NT2/D1 (cell line): ENCODE measurements at regions not wholly inside any gene's neighbourhood (a gene's known extent, or its start where the extent isn't known, plus 50 kb on each side); places are given as distances from the start of the nearest gene placed in this dataset.

Experiments used
- DNase-seq: peaks from one replicate; pipeline ENCODE4 v3.0.0-alpha.2; 2011; ENCODE audit warnings: low read depth, low spot score
- H3K27me3 ChIP-seq: 2 replicates; pipeline ENCODE4 v1.6.0; 2011; ENCODE audit warnings: mild to moderate bottlenecking; ENCODE audit not compliant: insufficient read length, insufficient read depth
- H3K36me3 ChIP-seq: 2 replicates; pipeline ENCODE4 v1.6.1; 2011; ENCODE audit warnings: mild to moderate bottlenecking, low read length, mixed read lengths; ENCODE audit not compliant: insufficient read depth, insufficient read length
- H3K4me1 ChIP-seq: 2 replicates; pipeline ENCODE4 v1.5.1; 2011; ENCODE audit not compliant: insufficient read depth, insufficient read length
- H3K4me3 ChIP-seq: 2 replicates; pipeline ENCODE4 v1.5.1; 2011; ENCODE audit warnings: low read depth; ENCODE audit not compliant: insufficient read length
- H3K9ac ChIP-seq: 2 replicates; pipeline ENCODE4 v1.6.0; 2011; ENCODE audit warnings: low read depth; ENCODE audit not compliant: insufficient read length
- H3K9me3 ChIP-seq: 2 replicates; pipeline ENCODE4 v1.5.1; 2011; ENCODE audit warnings: mild to moderate bottlenecking, low read length; ENCODE audit not compliant: insufficient read depth
- SUZ12 ChIP-seq: IDR thresholded peaks from 2 replicates; pipeline ENCODE4 v1.6.1; 2011; ENCODE audit not compliant: insufficient read length, insufficient read depth; ENCODE audit errors: extremely low read depth
- YY1 ChIP-seq: IDR thresholded peaks from 2 replicates; pipeline ENCODE4 v1.6.1; 2011; ENCODE audit not compliant: insufficient read length, insufficient read depth
- ZNF274 ChIP-seq: IDR thresholded peaks from 2 replicates; pipeline ENCODE4 v1.6.1; 2011; ENCODE audit warnings: mild to moderate bottlenecking, low read depth, low read length

- Histone ChIP-seq H3K27me3 (no peaks in the 10 kb centered on the region), H3K4me3 (no peak overlapping the region), H3K36me3 (no peaks in the 10 kb centered on the region), H3K9ac (no peak overlapping the region), H3K4me1 (no peaks in the 10 kb centered on the region), H3K9me3 (no peaks in the 10 kb centered on the region)
- TF ChIP-seq SUZ12 (no peak), YY1 (no peak), ZNF274 (no peak)
- no peak for DNase-seq
Measured at GRCh38 chr13:50572129-50572528, 271.4 kb downstream of the DLEU7 start.

- H3K36me3 ChIP-seq, result no peaks in the 10 kb centered on the region
- H3K9me3 ChIP-seq, result no peaks in the 10 kb centered on the region
- H3K4me3 ChIP-seq, result no peak overlapping the region
- no peaks in the 10 kb centered on the region for H3K27me3 ChIP-seq
- no peaks in the 10 kb centered on the region for H3K4me1 ChIP-seq
- TF ChIP-seq YY1 (no peak), SUZ12 (no peak), ZNF274 (no peak)
- H3K9ac ChIP-seq, result no peak overlapping the region
- DNase-seq, result no peak
Measured at GRCh38 chr13:50573066-50573465, 270.4 kb downstream of the DLEU7 start.

- H3K9me3 ChIP-seq, result no peaks in the 10 kb centered on the region
- no peak overlapping the region for H3K9ac ChIP-seq
- no peak for DNase-seq
- no peaks in the 10 kb centered on the region for H3K27me3 ChIP-seq
- no peak overlapping the region for H3K4me3 ChIP-seq
- no peaks in the 10 kb centered on the region for H3K36me3 ChIP-seq
- no peak for TF ChIP-seq SUZ12
- TF ChIP-seq ZNF274, result no peak
- no peak for TF ChIP-seq YY1
- no peaks in the 10 kb centered on the region for H3K4me1 ChIP-seq
Measured at GRCh38 chr13:50574731-50575130, 268.8 kb downstream of the DLEU7 start.

- Histone ChIP-seq H3K4me1 (no peaks in the 10 kb centered on the region), H3K9ac (no peak overlapping the region), H3K27me3 (no peaks in the 10 kb centered on the region), H3K9me3 (no peaks in the 10 kb centered on the region), H3K36me3 (no peaks in the 10 kb centered on the region), H3K4me3 (no peak overlapping the region)
- TF ChIP-seq ZNF274 (no peak), SUZ12 (no peak)
- DNase-seq, result no peak
Measured at GRCh38 chr13:50575138-50575537, 268.4 kb downstream of the DLEU7 start.

GRCh38 chr13:50576156-50576555 is 267.3 kb downstream of the DLEU7 start:
- H3K4me3 ChIP-seq, result no peak overlapping the region
- H3K27me3 ChIP-seq, result no peaks in the 10 kb centered on the region
- H3K4me1 ChIP-seq, result no peaks in the 10 kb centered on the region
- H3K36me3 ChIP-seq, result no peaks in the 10 kb centered on the region
- TF ChIP-seq YY1, result no peak
- no peak for TF ChIP-seq SUZ12
- TF ChIP-seq ZNF274, result no peak
- H3K9ac ChIP-seq, result no peak overlapping the region
- no peaks in the 10 kb centered on the region for H3K9me3 ChIP-seq
- no peak for DNase-seq

- DNase-seq, result no peak
- Histone ChIP-seq H3K4me3 (no peak overlapping the region), H3K9me3 (no peaks in the 10 kb centered on the region), H3K36me3 (no peaks in the 10 kb centered on the region), H3K4me1 (no peaks in the 10 kb centered on the region), H3K27me3 (no peaks in the 10 kb centered on the region), H3K9ac (no peak overlapping the region)
- TF ChIP-seq YY1, result no peak
- TF ChIP-seq SUZ12, result no peak
- no peak for TF ChIP-seq ZNF274
Measured at GRCh38 chr13:50577806-50578205, 265.7 kb downstream of the DLEU7 start.

GRCh38 chr13:50580684-50581305 is 262.7 kb downstream of the DLEU7 start:
- no peaks in the 10 kb centered on the region for H3K27me3 ChIP-seq
- no peak for TF ChIP-seq ZNF274
- H3K9ac ChIP-seq, result no peak overlapping the region
- no peaks in the 10 kb centered on the region for H3K9me3 ChIP-seq
- no peaks in the 10 kb centered on the region for H3K36me3 ChIP-seq
- no peak for DNase-seq
- H3K4me1 ChIP-seq, result no peaks in the 10 kb centered on the region
- H3K4me3 ChIP-seq, result no peak overlapping the region

- no peaks in the 10 kb centered on the region for H3K4me1 ChIP-seq
- H3K9me3 ChIP-seq, result no peaks in the 10 kb centered on the region
- TF ChIP-seq SUZ12 (no peak), ZNF274 (no peak), YY1 (no peak)
- H3K36me3 ChIP-seq, result no peaks in the 10 kb centered on the region
- no peaks in the 10 kb centered on the region for H3K27me3 ChIP-seq
- no peak overlapping the region for H3K9ac ChIP-seq
- DNase-seq, result no peak
- no peak overlapping the region for H3K4me3 ChIP-seq
Measured at GRCh38 chr13:50581586-50582196, 261.8 kb downstream of the DLEU7 start.
